Pulmonary artery endothelial cell (primary cell): ENCODE measurements at regions not wholly inside any gene's neighbourhood (a gene's known extent, or its start where the extent isn't known, plus 50 kb on each side); places are given as distances from the start of the nearest gene placed in this dataset.
"Not testable (repeated sequence)": the region's sequence is repeated elsewhere in the genome, so short reads cannot be mapped to it uniquely, and the experiment has no call there.

Source experiments
- DNase-seq: peaks from one replicate; pipeline ENCODE4 v3.0.0-alpha.2; 2011; ENCODE audit warnings: low read depth, low spot score

- no peak for DNase-seq
Measured at GRCh38 chr9:71273613-71274012, 152.2 kb upstream of the TRPM3 start.

- no peak for DNase-seq
Measured at GRCh38 chr9:71271602-71272001, 150.2 kb upstream of the TRPM3 start.

GRCh38 chr9:71270554-71270953 lies 149.1 kb upstream of the TRPM3 start:
- DNase-seq: no peak

- DNase-seq: no peak
Measured at GRCh38 chr9:71269859-71270258, 148.4 kb upstream of the TRPM3 start.

GRCh38 chr9:71268871-71269635 lies 147.6 kb upstream of the TRPM3 start:
- no peak for DNase-seq

- DNase-seq: no peak
Measured at GRCh38 chr9:71263451-71263850, 142.0 kb upstream of the TRPM3 start.

GRCh38 chr9:71260419-71260818 lies 139.0 kb upstream of the TRPM3 start:
- not testable (repeated sequence) for DNase-seq

GRCh38 chr9:71254592-71255277 lies 133.3 kb upstream of the TRPM3 start:
- no peak for DNase-seq

GRCh38 chr9:71253011-71253410 lies 131.6 kb upstream of the TRPM3 start:
- DNase-seq: no peak

GRCh38 chr9:71250581-71250980 lies 129.2 kb upstream of the TRPM3 start:
- no peak for DNase-seq

- DNase-seq: peak; percentile 39
Measured at GRCh38 chr9:71249729-71250317, 128.4 kb upstream of the TRPM3 start.

- DNase-seq: no peak
Measured at GRCh38 chr9:71245651-71246050, 124.2 kb upstream of the TRPM3 start.

- no peak for DNase-seq
Measured at GRCh38 chr9:71243951-71244350, 122.5 kb upstream of the TRPM3 start.

- DNase-seq: no peak
Measured at GRCh38 chr9:71242081-71242480, 120.7 kb upstream of the TRPM3 start.

GRCh38 chr9:71237051-71237450 lies 115.6 kb upstream of the TRPM3 start:
- no peak for DNase-seq

- DNase-seq: no peak
Measured at GRCh38 chr9:71233646-71234045, 112.2 kb upstream of the TRPM3 start.

- DNase-seq: no peak
Measured at GRCh38 chr9:71223953-71224538, 102.6 kb upstream of the TRPM3 start.

- no peak for DNase-seq
Measured at GRCh38 chr9:71218774-71219173, 97.4 kb upstream of the TRPM3 start.

- no peak for DNase-seq
Measured at GRCh38 chr9:71213633-71214032, 92.2 kb upstream of the TRPM3 start.

GRCh38 chr9:71210326-71210725 lies 88.9 kb upstream of the TRPM3 start:
- no peak for DNase-seq

- DNase-seq: no peak
Measured at GRCh38 chr9:71209890-71210289, 88.5 kb upstream of the TRPM3 start.

GRCh38 chr9:71202931-71203330 lies 81.5 kb upstream of the TRPM3 start:
- DNase-seq: no peak
